GM18511 (cell line): ENCODE measurements at regions not wholly inside any gene's neighbourhood (a gene's known extent, or its start where the extent isn't known, plus 50 kb on each side); places are given as distances from the start of the nearest gene placed in this dataset.
"Not testable (repeated sequence)": the region's sequence is repeated elsewhere in the genome, so short reads cannot be mapped to it uniquely, and the experiment has no call there.

ENCODE experiments used
- ATAC-seq: cut with Tn5 transposase; IDR thresholded peaks from one replicate; pipeline ENCODE4 v1.9.1; 2021; ENCODE audit warnings: mild to moderate bottlenecking, moderate library complexity; ENCODE audit not compliant: unreplicated experiment

DNA sequence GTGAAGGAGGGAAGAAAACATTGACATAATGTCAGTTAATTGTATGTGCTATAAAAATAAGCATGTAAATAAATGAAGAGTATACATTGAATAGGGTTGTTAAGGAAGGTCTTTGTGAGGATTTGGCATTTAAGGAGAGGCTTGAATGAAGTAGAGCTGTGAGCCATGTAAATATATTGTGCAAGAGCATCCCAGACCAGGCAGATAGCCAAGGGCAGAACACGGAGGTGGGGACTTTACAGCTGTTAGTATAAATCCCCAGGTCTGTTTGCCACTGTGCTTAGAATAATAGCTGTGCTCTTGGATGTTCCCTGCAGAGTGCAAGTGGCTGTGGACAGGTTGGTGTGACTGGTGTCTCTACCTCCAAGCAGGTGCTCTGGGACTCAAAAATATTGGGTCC is 211.7 kb downstream of the LRRC70 start:
- ATAC-seq: no peak

DNA sequence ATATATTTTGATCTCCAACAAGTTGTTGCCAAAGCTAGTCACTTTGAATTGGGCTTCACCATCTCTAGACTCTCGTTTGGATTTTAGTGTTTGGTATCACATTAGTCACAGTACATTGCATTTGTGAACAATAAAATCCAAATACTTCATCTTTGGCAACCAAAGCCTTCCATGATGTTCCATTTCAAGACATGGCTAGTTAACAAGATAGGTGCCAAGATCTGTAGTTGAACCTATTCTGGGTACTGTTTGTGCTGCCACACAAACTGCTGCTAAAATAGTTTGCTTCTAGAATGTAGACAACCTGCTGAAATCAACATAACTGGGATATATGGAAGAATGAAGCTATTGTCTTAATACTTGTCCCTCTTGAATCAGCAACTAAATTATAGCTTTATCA is 207.5 kb downstream of the LRRC70 start:
- ATAC-seq: no peak

DNA sequence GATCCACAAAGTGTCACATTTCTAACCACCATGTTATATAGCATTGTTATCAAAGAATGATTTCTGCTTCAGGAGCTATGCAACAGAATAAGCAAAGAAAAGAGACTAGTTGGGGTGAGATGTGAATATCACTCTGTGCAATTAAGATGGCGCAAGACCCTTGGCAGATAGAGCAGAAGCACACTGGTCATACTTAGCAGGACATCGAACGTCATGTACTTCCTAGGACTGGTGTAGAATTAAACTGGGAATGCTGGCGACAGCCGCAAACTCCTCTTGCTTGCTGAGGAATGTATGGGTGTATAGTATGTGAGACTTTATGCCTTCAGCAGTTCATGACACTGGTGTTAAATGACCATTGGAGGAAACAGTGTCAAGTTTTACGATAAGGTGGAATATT is 207.0 kb downstream of the LRRC70 start:
- ATAC-seq: no peak

DNA sequence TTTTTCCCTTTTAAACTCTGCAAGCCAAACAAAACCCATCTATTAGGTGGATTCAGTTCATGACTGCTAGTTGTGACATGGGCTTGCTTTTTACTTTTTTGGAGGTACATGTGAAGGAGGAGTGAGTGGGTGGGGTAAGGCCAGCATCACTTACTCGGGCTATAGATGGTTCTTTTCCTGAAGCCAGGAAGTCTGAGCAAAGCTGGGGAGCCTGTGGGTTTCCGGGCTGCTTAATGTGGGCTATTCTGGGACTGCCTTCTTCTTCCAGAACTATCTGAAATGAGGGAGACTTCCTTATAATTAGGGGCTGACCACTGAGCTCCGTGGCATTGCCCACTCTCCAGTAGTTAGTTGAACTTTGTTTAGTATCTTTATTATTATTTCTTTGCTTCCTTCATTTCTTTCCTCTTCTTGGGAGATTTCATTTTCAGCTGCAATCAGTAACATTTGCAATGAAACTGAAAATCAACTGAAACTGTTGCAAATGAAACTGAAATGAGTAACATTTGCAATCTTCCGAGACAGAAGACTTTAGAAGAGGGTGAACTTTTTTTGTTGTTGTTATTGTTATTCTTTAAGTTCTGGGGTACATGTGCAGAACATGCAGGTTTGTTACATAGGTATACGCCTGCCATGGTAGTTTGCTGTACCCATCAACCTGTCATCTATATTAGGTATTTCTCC is 204.9 kb downstream of the LRRC70 start:
- peak; percentile 68 for ATAC-seq

DNA sequence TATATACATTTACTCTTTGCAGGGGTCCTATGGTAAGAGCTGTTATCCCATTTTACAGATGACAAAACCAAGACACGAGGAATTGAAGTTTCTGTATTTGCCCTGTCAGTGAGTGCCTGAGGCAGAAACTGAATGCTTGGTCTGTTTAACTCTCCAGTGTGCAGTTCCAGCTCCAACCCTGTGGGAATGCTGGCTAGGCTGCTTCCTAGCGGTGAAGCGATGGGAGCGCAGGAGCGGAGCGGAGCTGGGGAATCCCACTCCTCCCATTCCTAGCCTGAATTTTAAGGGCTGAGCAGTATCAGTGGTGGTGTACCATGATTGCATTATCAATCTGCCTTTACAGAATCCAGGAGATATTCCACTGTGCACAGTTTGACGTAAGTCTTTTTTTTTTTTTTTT is 202.3 kb downstream of the LRRC70 start:
- no peak for ATAC-seq

DNA sequence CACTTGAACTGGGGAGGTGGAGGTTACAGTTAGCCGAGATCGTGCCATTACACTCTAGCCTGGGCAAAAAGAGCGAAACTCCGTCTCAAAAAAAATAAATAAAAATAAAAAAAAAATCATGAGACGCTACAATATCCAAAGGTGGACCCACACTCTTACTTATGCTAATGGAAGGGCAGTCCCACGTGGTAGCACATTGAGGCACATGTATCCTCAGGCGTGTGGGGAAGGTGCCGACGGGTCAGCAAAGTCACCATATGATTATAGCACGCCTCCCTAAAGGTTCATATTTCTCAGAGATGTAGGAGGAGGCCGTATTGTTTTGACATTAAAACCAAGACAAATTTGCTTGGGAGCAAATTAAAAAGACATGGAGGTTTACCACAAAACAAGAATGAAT is 201.6 kb downstream of the LRRC70 start:
- ATAC-seq: no peak

DNA sequence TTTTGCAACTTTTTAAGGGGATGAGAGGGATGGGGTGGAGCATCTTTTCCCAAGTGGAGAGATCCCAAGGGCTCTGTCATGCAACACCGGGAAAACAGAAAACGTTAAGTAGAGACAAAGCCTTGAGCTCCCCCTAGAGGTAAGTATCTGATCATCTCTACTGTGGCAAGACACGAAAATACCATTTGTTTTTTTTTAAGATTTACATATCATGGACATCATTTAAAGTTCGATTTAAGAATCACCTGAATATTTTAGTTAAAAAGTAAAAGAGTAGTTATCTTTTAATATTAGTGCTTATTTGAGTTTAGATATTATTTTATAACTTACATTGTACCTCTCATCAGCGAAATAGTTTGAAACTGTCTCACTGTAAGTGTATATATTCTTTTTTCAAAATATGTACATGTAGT is 200.4 kb downstream of the LRRC70 start:
- ATAC-seq: peak; percentile 71

DNA sequence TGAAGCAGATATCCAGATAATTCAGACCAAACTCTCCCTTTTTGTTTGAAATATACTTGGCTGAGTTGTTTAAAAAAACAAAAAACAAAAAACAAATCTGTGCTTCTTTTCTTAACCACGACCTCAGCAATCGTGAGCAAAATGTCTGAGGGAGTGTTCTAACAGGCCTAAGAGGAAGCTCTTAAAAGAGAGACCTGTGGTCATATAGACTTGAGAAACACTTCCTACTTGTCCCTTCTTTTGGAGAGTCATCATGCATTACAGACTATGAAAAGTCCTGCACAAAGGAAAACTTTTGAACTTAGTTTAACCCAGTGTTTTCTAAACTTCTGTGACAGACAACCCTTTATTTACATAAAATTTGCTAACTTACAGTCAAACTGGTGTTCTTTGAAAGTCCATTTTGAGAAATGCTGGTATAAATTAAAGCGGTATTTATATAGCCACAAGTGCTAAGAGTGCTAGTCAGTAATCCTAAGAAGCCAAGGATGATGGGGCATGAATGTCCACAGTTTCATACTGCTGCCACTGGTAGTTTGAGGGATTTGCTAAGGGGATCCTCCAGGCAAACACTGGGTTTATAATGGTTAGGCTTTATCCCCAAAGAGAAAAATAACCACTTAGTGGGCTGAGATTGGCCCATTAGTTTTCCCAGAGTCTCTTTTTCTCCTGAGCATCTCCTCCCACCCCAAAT is 199.8 kb downstream of the LRRC70 start:
- ATAC-seq: peak; percentile 25

DNA sequence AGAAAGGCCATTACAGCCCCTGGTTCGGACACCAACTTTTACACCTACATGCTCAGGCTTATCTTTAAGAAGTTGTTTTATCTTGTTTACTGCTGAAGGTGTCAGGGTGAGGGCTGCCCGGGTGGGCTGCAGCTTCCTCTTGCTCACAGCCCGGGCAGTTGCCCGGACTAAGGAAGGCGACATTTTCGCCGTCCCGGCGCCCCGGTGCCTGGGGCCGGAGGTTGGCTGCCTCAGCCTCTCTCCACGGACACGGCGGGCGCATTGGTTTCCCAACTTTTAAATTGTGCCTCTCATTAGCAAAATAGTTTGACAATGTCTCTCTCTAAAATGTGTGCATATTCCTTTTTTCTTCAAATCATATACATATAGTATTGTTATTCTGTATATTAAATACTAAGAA is 198.5 kb downstream of the LRRC70 start:
- not testable (repeated sequence) for ATAC-seq

DNA sequence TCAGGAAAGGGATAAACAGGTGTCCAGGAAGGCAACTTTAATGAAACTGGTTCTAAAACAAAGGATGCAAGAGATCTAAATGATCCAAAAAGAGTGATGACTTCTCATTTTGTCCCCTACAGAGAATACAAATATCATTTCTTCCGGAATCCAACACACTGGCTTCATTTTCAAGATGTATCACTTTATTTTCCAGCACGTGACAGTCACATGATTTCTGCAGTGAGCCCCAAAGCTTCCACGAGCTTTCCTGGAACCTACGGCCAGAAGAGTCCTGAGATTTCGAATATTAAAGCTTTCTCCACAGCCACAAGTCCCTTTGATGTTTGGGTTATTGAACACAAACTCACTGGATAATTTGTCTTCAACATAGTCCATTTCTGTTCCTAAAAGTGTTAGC is 198.0 kb downstream of the LRRC70 start:
- ATAC-seq: not testable (repeated sequence)

DNA sequence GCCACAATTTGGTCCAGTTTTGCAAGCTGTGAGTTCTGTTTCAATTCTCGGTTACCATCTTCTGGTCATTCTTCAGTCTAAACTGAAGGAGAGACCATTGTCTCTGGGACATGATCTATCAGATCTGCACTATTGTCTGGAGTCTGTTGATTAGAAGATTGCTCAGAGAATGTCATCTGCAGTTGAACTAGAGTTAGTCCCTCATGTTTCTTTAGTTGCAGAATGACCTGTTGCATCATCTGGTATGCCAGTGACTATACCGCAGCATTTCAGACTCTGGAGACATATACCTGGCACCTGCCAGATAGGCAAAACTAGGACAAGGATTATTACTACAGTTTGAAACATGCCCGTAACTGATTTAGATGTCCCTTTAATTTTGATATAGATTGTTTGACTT is 194.8 kb downstream of the LRRC70 start:
- ATAC-seq: no peak

DNA sequence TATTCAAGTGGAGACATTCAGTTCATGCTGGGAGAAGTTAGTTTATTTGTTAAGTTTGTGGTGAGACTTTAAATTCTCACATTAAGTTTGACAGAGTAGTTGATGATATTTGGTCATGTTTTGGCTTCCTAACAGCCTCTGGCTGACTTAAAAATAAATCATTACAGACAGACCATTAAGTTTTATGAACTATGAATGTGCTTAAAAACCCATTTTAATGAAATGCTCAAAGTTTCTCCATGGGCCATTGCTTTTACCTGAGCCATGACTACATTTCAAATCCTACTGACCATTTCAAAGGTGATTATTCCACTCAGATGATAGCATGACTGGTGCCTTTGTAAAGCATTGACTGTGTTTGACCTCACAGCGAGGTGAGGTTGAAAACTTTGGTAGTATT is 192.7 kb downstream of the LRRC70 start:
- no peak for ATAC-seq

DNA sequence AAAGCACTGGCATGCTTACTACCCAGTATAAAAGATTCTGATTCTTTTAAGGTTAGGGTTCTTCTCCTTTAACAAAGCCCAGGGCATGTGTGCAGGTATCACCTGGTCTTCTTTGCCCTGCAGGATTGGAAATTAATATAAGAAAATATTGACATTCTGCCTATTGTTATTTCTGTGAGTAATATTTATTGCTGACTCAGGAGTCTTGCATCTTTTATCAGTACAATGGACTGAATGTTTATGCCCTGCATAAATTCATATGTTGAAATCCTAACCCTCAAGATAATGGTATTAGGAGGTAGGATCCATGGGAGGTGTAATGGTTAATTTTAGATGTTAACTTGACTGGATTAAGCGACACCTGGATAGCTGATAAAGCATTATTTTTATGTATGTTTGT is 189.0 kb downstream of the LRRC70 start:
- ATAC-seq: no peak

DNA sequence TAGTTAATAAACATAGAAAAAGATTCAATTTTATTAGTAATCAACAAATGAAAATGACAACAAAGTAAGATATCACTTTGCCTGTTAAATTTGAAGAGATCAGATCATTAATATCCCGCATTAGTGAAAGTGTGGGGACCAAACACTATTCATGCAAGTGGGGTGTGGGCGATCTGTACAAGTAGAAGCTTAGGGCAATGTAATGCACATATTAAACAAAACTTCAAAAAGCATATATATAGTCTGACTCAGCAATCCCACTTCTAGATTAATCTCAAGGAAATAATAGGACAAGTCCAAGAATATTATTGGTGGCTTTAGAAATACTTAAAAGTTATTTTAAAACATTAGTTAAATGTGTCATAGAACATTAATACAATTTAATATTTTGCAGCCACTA is 188.5 kb downstream of the LRRC70 start:
- no peak for ATAC-seq

DNA sequence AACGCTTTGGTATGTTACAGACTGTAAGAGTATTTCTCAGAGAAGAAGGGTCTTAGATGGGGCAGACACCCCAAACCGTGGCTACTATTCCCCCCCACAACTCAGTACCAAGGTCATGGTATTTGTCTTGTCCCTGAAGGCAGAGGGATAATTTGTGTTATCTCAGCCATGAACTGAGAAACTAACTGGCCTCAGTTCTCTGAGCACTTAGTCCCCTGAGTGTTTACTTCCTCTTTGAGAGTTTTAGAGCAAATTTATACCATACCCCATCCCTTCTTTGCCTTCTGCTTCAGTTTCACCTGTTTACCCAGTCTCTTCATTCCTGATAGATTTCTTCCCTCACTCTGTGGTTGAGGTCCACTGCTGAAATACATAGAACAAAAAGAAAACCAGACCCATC is 183.9 kb downstream of the LRRC70 start:
- peak; percentile 64 for ATAC-seq

DNA sequence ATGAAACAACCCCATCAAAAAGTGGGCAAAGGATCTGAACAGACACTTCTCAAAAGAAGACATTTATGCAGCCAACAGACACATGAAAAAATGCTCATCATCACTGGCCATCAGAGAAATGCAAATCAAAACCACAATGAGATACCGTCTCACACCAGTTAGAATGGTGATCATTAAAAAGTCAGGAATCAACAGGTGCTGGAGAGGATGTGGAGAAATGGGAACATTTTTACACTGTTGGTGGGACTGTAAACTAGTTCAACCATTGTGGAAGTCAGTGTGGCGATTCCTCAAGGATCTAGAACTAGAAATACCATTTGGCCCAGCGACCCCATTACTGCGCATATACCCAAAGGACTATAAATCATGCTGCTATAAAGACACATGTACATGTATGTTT is 179.1 kb downstream of the LRRC70 start:
- not testable (repeated sequence) for ATAC-seq

DNA sequence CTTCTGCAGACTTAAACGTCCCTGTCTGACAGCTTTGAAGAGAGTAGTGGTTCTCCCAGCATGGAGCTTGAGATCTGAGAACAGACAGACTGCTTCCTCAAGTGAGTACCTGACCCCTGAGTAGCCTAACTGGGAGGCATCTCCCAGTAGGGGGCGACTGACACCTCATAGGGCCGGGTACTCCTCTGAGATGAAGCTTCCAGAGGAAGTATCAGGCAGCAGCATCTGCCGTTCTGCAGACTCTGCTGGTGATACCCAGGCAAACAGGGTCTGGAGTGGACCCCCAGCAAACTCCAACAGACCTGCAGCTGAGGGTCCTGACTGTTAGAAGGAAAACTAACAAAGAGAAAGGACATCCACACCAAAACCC is 174.4 kb downstream of the LRRC70 start:
- not testable (repeated sequence) for ATAC-seq

DNA sequence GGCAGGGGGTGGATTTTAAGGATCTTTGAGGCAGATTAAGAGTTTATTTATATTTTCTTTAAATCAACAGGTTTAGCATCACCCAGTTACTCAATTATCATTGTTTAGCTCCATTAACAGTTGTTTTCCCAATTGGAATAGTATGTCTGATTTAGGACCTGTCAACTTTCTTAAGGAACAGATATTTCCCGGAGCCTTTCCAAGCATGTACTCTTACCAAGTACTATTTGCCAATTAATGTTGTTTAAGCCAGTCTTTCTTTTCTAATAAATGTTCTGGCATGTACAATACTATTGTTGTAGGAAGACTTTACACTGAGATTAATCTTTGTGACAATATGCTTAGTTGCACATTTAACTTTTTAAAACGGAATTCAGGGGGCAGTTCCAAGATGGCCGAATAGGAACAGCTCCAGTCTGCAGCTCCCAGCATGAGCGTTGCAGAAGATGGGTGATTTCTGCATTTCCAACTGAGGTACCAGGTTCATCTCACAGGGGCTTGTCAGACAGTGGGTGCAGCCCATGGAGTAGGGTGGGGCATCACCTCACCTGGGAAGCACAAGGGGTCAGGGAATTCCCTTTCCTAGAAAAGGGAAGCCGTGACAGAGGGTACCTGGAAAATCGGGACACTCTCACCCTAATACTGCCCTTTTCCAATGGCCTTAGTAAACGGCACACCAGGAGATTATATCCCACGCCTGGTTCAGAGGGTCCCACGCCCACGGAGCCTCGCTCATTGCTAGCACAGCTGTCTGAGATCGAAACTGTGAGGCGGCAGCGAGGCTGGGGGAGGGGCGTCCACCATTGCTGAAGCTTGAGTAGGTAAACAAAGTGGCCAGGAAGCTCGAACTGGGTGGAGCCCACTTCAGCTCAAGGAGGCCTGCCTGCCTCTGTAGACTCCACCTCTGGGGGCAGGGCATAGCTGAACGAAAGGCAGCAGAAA is 173.7 kb downstream of the LRRC70 start:
- ATAC-seq: not testable (repeated sequence)

DNA sequence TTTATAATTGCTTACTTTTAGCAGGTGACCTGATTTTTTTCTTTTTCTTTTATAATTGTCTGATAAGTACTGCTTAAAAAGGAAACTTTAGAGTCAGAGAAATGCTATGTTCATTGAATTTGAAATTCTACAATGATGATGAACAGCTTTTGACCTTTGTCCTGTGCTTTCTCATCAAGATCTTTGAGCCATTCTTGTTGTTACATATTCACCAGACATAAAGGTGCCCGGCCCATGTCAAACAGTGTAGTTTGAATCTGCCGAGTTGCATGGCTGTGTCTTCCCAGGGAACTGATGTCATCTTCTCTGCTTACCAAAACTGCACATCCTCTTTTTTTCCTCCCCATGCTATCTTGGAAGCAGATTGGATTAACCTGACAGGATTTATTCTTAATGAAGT is 163.6 kb downstream of the LRRC70 start:
- no peak for ATAC-seq

DNA sequence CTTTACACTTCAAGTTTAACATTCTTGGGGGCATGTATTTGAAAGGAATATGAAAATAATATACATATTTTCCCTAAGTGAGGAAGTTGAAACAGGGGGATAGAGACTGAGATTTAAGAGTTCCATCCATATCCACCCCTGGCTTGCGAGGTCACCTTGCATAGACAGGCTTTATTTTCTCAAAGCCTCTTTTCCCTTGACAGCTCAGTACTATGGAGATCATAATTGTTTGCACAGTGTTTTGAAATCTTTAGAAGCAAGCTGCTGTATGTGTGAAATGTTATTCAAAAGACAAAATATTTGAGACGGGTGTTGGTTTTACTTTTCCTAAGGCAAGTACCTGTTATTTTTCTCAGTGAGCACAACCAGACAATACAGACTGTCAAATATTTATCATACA is 163.1 kb downstream of the LRRC70 start:
- ATAC-seq: no peak

DNA sequence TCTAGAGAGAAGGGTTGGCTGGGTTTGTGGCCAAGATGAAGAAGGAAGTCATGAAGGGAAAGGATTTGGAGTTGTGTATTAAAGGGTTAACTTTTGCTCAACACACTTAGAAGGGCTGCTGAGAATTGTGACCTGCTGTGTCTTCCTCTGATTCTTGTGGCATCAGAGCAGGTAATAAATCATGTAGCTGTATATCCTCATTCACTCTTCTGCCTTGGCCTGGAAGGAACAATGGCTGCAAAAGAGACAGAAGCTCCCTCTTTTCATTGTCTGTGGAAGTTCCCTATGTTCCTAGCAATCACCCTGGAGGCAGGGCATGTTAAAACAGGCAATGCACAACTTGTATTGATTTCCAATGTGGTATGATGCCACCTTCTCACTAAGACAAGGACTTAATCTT is 159.1 kb downstream of the LRRC70 start:
- ATAC-seq: no peak

DNA sequence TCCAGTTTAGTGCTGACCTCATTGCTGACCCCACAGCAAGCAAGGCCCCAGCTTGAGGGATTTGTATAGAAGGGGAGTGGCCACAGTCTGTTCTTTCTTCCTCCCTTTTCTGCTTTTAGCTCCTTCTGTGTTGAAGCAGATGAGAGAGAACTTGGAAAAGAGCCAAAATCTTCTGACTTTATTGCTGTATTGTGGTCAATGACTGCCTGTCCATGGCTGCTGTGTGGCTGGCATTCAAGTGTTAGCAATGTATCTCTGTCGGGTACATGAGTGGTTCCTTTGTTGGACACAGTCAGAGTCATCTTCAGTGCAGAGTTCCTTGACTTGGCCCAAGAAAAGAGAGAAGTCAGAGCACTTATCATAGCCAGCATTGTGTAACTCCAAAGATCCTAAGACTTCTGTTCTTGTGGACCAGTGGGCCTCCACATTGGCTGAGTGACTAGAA is 154.1 kb downstream of the LRRC70 start:
- no peak for ATAC-seq
